HL-60 (cell line): ENCODE measurements at regions not wholly inside any gene's neighbourhood (a gene's known extent, or its start where the extent isn't known, plus 50 kb on each side); places are given as distances from the start of the nearest gene placed in this dataset.

Experiments
- DNase-seq, 2 experiments: peaks; one replicate each; pipeline ENCODE4 v3.0.0-alpha.2; 2010 to 2020; ENCODE audit warnings: low read depth in 1 of 2, low spot score in 1 of 2
- H3K27ac ChIP-seq: fragments of 250-450 bp; sonication (Bioruptor Pico); replicated peaks from 2 replicates; pipeline ENCODE4 v1.5.1; 2020; ENCODE audit warnings: mild to moderate bottlenecking, moderate library complexity
- H3K27me3 ChIP-seq: fragments of 250-450 bp; sonication (Bioruptor Pico); 2 replicates; pipeline ENCODE4 v1.5.1; 2021; ENCODE audit warnings: mild to moderate bottlenecking, moderate library complexity; ENCODE audit not compliant: insufficient read depth, poor library complexity, severe bottlenecking
- H3K4me3 ChIP-seq: replicated peaks from 2 replicates; pipeline ENCODE4 v1.5.1; 2011; ENCODE audit warnings: mild to moderate bottlenecking, control low read depth, low read length; ENCODE audit not compliant: insufficient read depth
- CTCF ChIP-seq: IDR thresholded peaks from one replicate; pipeline ENCODE4 v1.5.1; 2011; ENCODE audit warnings: low read length, control low read depth, inconsistent platforms; ENCODE audit not compliant: insufficient read depth
- GABPA ChIP-seq: IDR thresholded peaks from 2 replicates; pipeline ENCODE4 v1.6.1; 2012; ENCODE audit warnings: low read depth
- POLR2AphosphoS5 ChIP-seq: IDR thresholded peaks from 2 replicates; pipeline ENCODE4 v1.6.1; 2012; ENCODE audit warnings: low read depth
- REST ChIP-seq: IDR thresholded peaks from 2 replicates; pipeline ENCODE4 v1.6.1; 2012; ENCODE audit warnings: low read depth; ENCODE audit not compliant: insufficient replicate concordance
- SPI1 ChIP-seq: IDR thresholded peaks from 2 replicates; pipeline ENCODE4 v1.6.1; 2012; ENCODE audit warnings: low read depth, mild to moderate bottlenecking, borderline replicate concordance

- Histone ChIP-seq H3K27me3 (no peaks in the 10 kb centered on the region), H3K27ac (no peak overlapping the region), H3K4me3 (no peak overlapping the region)
- DNase-seq, result no peak
- TF ChIP-seq SPI1 (no peak), POLR2AphosphoS5 (no peak), REST (no peak), GABPA (no peak), CTCF (no peak)
Observed at GRCh38 chr6:51495096-51495495, 592.3 kb downstream of the PKHD1 start.

DNA sequence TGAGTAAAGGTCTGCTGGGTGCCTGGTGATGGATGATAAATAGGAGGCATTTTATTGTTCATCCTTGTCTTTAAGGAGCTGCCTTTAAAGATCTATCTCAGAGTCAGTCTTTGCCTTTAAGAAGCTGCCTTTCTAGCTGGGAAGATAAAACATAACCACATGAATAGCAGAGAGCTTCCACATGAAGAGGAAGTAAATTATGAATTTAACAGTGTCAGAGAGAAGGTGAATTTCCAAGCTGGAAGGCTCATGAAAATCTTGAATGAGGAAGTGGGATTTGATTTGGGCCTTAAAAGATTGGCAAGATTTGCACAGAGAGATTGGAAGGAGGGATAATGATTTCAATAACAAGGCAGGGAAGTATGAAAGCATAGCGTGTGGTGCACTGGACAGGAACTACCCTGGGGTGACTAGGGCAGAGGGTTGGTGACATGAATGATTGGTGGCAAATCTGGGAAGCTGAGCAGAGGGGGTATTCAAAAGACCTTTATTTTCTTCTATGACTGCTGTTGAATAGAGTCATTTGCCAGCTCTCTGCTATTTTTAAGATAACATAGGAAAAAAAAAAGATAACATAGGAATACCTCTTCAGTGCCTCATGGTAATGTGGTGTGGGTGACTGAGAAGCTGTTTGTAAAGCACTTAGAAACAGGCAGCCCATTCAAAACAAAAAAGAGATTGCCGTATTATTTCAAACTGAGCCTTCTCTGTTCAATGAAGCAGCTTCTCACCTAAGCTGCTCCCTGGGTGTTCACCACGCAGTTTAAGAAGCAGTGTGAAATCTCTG is 591.6 kb downstream of the PKHD1 start:
- H3K27ac ChIP-seq, result no peak overlapping the region
- no peak overlapping the region for H3K4me3 ChIP-seq
- no peak for DNase-seq
- TF ChIP-seq CTCF (no peak), SPI1 (no peak), POLR2AphosphoS5 (no peak), GABPA (no peak), REST (no peak)
- no peaks in the 10 kb centered on the region for H3K27me3 ChIP-seq

DNA sequence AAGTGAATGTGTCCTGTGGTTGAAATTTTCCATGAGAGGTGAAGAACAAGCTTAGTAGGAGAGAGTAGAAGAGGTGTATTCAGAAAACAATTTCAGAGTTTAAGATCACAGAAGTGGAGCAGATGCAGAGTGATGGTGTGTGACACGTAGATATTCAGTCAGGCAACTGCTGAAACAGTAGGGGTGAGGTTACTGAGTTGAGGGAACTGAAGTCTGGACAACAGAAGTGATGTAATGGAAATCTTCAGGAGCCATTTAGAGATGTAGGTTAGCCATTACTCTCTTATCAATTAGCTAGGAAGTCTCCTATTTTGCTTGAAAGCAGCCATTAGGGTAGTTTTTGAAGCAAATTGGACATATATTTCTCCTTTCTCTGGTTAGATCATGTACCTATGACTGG is 584.4 kb downstream of the PKHD1 start:
- no peak overlapping the region for H3K27ac ChIP-seq
- DNase-seq, result no peak
- TF ChIP-seq SPI1 (no peak), REST (no peak), GABPA (no peak), POLR2AphosphoS5 (no peak), CTCF (no peak)
- no peak overlapping the region for H3K4me3 ChIP-seq
- no peaks in the 10 kb centered on the region for H3K27me3 ChIP-seq
